ENCODE measurements at regions not wholly inside any gene's neighbourhood (a gene's known extent, or its start where the extent isn't known, plus 50 kb on each side); places are given as distances from the start of the nearest gene placed in this dataset.

GRCh38 chr4:154001193-154001592 lies 212.3 kb upstream of the SFRP2 start:
- Histone ChIP-seq H3K9ac (ENCODE audit: low read depth, low read length) (no peak overlapping the region), H3K4me3 (ENCODE audit: low read depth in 1 of 2, low read length in 2 of 2) (no peak overlapping the region), H3K79me2 (ENCODE audit: insufficient read depth, low read length) (no peaks in the 10 kb centered on the region), H3K27ac (ENCODE audit: low read length) (no peak overlapping the region), H3K4me2 (ENCODE audit: insufficient read depth, low read length) (no peak overlapping the region), H3K9me3 (ENCODE audit: insufficient read depth, low read length, severe bottlenecking) (no peaks in the 10 kb centered on the region), H4K20me1 (ENCODE audit: insufficient read depth, low read length) (no peaks in the 10 kb centered on the region), H3K27me3 (ENCODE audit: insufficient read depth, low read length, poor library complexity) (no peaks in the 10 kb centered on the region), H3K36me3 (ENCODE audit: insufficient read depth, low read length) (no peaks in the 10 kb centered on the region), H3K4me1 (ENCODE audit: insufficient read depth, low read length) (no peaks in the 10 kb centered on the region), H2AFZ (ENCODE audit: low read depth, low read length) (no peak overlapping the region)
- ATAC-seq (ENCODE audit: insufficient read depth, low read depth), result no peak
- TF ChIP-seq, protein P1, sequence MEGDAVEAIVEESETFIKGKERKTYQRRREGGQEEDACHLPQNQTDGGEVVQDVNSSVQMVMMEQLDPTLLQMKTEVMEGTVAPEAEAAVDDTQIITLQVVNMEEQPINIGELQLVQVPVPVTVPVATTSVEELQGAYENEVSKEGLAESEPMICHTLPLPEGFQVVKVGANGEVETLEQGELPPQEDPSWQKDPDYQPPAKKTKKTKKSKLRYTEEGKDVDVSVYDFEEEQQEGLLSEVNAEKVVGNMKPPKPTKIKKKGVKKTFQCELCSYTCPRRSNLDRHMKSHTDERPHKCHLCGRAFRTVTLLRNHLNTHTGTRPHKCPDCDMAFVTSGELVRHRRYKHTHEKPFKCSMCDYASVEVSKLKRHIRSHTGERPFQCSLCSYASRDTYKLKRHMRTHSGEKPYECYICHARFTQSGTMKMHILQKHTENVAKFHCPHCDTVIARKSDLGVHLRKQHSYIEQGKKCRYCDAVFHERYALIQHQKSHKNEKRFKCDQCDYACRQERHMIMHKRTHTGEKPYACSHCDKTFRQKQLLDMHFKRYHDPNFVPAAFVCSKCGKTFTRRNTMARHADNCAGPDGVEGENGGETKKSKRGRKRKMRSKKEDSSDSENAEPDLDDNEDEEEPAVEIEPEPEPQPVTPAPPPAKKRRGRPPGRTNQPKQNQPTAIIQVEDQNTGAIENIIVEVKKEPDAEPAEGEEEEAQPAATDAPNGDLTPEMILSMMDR (IDR thresholded peaks at IDR 0.05; ENCODE audit: borderline replicate concordance, extremely low read depth, low read length, poor library complexity, severe bottlenecking), result no peak
- no peak for TF ChIP-seq EZH2 (IDR thresholded peaks at IDR 0.05; ENCODE audit: borderline replicate concordance, low read depth, low read length, severe bottlenecking)
- no peak for DNase-seq

- H3K79me2 ChIP-seq (ENCODE audit: insufficient read depth, low read length), result no peaks in the 10 kb centered on the region
- H3K36me3 ChIP-seq (ENCODE audit: insufficient read depth, low read length), result no peaks in the 10 kb centered on the region
- H3K9me3 ChIP-seq (ENCODE audit: insufficient read depth, low read length, severe bottlenecking), result no peaks in the 10 kb centered on the region
- ATAC-seq (ENCODE audit: insufficient read depth, low read depth), result no peak
- no peak overlapping the region for H3K4me2 ChIP-seq (ENCODE audit: insufficient read depth, low read length)
- no peak overlapping the region for H2AFZ ChIP-seq (ENCODE audit: low read depth, low read length)
- no peaks in the 10 kb centered on the region for H4K20me1 ChIP-seq (ENCODE audit: insufficient read depth, low read length)
- no peak overlapping the region for H3K9ac ChIP-seq (ENCODE audit: low read depth, low read length)
- TF ChIP-seq, protein P1 (IDR thresholded peaks at IDR 0.05; ENCODE audit: borderline replicate concordance, extremely low read depth, low read length, poor library complexity, severe bottlenecking), result no peak
- no peak for TF ChIP-seq EZH2 (IDR thresholded peaks at IDR 0.05; ENCODE audit: borderline replicate concordance, low read depth, low read length, severe bottlenecking)
- no peaks in the 10 kb centered on the region for H3K4me1 ChIP-seq (ENCODE audit: insufficient read depth, low read length)
- no peak overlapping the region for H3K27ac ChIP-seq (ENCODE audit: low read length)
- no peak for DNase-seq
- no peaks in the 10 kb centered on the region for H3K27me3 ChIP-seq (ENCODE audit: insufficient read depth, low read length, poor library complexity)
- H3K4me3 ChIP-seq (ENCODE audit: low read depth in 1 of 2, low read length in 2 of 2), result no peak overlapping the region
Observed at GRCh38 chr4:153997516-153997915, 208.6 kb upstream of the SFRP2 start.

DNA sequence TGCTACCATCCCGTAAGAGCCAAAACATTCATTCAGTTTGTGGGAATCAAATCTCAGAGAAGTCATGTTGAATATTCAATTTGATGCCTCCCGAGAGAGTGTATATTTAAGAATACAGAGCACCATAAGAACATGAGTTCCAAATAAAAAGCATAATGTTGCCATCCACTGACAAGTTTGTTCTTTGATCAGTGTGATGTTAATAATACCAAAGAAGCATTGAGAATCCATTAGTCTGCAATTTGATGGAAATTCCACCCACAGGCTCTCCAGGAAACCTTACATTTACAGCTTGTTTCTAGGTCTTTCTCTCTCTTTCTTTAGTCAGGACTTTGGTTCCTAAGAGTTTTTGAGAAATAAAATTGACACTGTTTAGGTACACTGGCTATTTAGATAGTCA lies 200.6 kb upstream of the SFRP2 start:
- Histone ChIP-seq H4K20me1 (ENCODE audit: insufficient read depth, low read length) (no peaks in the 10 kb centered on the region), H3K9me3 (ENCODE audit: insufficient read depth, low read length, severe bottlenecking) (no peaks in the 10 kb centered on the region), H3K27ac (ENCODE audit: low read length) (no peak overlapping the region), H3K27me3 (ENCODE audit: insufficient read depth, low read length, poor library complexity) (no peaks in the 10 kb centered on the region), H3K4me2 (ENCODE audit: insufficient read depth, low read length) (no peak overlapping the region), H3K4me3 (ENCODE audit: low read depth in 1 of 2, low read length in 2 of 2) (no peak overlapping the region), H3K79me2 (ENCODE audit: insufficient read depth, low read length) (no peaks in the 10 kb centered on the region), H3K4me1 (ENCODE audit: insufficient read depth, low read length) (no peaks in the 10 kb centered on the region), H2AFZ (ENCODE audit: low read depth, low read length) (no peak overlapping the region), H3K36me3 (ENCODE audit: insufficient read depth, low read length) (no peaks in the 10 kb centered on the region), H3K9ac (ENCODE audit: low read depth, low read length) (no peak overlapping the region)
- ATAC-seq (ENCODE audit: insufficient read depth, low read depth), result no peak
- DNase-seq, result no peak
- TF ChIP-seq, protein P1 (IDR thresholded peaks at IDR 0.05; ENCODE audit: borderline replicate concordance, extremely low read depth, low read length, poor library complexity, severe bottlenecking), result no peak
- no peak for TF ChIP-seq EZH2 (IDR thresholded peaks at IDR 0.05; ENCODE audit: borderline replicate concordance, low read depth, low read length, severe bottlenecking)

Measured in DND-41 (cell line).